ENCODE measurements at regions not wholly inside any gene's neighbourhood (a gene's known extent, or its start where the extent isn't known, plus 50 kb on each side); places are given as distances from the start of the nearest gene placed in this dataset.

DNA sequence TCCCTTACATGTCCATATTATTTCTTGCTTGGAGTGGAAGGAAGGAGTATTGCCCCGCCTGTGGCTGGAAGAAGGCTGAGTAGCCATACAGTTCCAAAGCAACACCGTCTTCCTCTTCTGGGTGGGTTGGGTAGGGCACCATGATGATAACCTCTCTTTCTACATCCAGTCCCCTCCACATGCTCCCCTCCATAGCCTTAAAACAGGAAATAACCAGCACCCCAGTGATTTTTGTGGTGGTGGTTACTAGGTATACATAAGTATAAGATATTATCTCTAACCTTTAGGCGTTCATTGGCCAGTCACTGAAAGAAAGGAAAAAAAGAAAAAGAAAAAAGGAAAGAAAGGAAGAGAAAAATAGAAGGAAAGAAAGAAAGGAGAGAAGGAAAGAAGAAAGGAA, 63.1 kb downstream of the CXCR4 start:
- in situ Hi-C loops (cut with HindIII; ENCODE audit: low pct_unique_long_range_greater_than_20kb, low sequenced_read_pairs) (no loop called here), intact Hi-C loops (cut with micrococcal nuclease; ENCODE audit: unreplicated experiment) (no loop called here)
- CTCF ChIA-PET: interaction anchor here (0.6 kb wide), 1 partner anchor 315 kb away, joined by 3 read pairs; no protein-coding TSS in a partner anchor
- Histone ChIP-seq H3K27me3 (ENCODE audit: control insufficient read depth, insufficient read depth, low read length) (peaks cover 6% of the 10 kb centered on the region; the same call in 1 of the 2 replicates), H3K4me1 (ENCODE audit: control insufficient read depth, insufficient read depth, low read length) (no peaks in the 10 kb centered on the region), H3K9me3 (ENCODE audit: control insufficient read depth, insufficient read depth, low read depth, low read length) (no peaks in the 10 kb centered on the region), H3K4me3 (ENCODE audit: low read depth in 2 of 2, low read length in 2 of 2) (no peak overlapping the region), H3K36me3 (ENCODE audit: control insufficient read depth, insufficient read depth, low read length) (no peaks in the 10 kb centered on the region), H3K27ac (ENCODE audit: low read length) (no peak overlapping the region)
- no TSS peak for BruUV-seq (replicated peaks)
- ATAC-seq (no peak), DNase-seq (ENCODE audit: low read depth, low spot score) (no peak)
- POLR2A ChIA-PET: no interaction called here
- TF ChIP-seq, protein P1, sequence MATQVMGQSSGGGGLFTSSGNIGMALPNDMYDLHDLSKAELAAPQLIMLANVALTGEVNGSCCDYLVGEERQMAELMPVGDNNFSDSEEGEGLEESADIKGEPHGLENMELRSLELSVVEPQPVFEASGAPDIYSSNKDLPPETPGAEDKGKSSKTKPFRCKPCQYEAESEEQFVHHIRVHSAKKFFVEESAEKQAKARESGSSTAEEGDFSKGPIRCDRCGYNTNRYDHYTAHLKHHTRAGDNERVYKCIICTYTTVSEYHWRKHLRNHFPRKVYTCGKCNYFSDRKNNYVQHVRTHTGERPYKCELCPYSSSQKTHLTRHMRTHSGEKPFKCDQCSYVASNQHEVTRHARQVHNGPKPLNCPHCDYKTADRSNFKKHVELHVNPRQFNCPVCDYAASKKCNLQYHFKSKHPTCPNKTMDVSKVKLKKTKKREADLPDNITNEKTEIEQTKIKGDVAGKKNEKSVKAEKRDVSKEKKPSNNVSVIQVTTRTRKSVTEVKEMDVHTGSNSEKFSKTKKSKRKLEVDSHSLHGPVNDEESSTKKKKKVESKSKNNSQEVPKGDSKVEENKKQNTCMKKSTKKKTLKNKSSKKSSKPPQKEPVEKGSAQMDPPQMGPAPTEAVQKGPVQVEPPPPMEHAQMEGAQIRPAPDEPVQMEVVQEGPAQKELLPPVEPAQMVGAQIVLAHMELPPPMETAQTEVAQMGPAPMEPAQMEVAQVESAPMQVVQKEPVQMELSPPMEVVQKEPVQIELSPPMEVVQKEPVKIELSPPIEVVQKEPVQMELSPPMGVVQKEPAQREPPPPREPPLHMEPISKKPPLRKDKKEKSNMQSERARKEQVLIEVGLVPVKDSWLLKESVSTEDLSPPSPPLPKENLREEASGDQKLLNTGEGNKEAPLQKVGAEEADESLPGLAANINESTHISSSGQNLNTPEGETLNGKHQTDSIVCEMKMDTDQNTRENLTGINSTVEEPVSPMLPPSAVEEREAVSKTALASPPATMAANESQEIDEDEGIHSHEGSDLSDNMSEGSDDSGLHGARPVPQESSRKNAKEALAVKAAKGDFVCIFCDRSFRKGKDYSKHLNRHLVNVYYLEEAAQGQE (IDR thresholded peaks at IDR 0.05; ENCODE audit: insufficient read depth in 1 of 2, low read depth in 2 of 2, low read length in 1 of 2): no peak
- TF ChIP-seq POLR2AphosphoS5 (IDR thresholded peaks at IDR 0.05; ENCODE audit: low read depth, low read length) (no peak), SIN3A (IDR thresholded peaks at IDR 0.05; ENCODE audit: borderline replicate concordance, insufficient read depth, low read depth, low read length) (no peak), TCF7L2 (IDR thresholded peaks at IDR 0.05; ENCODE audit: low read depth, low read length) (no peak)
- TF ChIP-seq, protein P2, sequence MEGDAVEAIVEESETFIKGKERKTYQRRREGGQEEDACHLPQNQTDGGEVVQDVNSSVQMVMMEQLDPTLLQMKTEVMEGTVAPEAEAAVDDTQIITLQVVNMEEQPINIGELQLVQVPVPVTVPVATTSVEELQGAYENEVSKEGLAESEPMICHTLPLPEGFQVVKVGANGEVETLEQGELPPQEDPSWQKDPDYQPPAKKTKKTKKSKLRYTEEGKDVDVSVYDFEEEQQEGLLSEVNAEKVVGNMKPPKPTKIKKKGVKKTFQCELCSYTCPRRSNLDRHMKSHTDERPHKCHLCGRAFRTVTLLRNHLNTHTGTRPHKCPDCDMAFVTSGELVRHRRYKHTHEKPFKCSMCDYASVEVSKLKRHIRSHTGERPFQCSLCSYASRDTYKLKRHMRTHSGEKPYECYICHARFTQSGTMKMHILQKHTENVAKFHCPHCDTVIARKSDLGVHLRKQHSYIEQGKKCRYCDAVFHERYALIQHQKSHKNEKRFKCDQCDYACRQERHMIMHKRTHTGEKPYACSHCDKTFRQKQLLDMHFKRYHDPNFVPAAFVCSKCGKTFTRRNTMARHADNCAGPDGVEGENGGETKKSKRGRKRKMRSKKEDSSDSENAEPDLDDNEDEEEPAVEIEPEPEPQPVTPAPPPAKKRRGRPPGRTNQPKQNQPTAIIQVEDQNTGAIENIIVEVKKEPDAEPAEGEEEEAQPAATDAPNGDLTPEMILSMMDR (IDR thresholded peaks at IDR 0.05): no peak

DNA sequence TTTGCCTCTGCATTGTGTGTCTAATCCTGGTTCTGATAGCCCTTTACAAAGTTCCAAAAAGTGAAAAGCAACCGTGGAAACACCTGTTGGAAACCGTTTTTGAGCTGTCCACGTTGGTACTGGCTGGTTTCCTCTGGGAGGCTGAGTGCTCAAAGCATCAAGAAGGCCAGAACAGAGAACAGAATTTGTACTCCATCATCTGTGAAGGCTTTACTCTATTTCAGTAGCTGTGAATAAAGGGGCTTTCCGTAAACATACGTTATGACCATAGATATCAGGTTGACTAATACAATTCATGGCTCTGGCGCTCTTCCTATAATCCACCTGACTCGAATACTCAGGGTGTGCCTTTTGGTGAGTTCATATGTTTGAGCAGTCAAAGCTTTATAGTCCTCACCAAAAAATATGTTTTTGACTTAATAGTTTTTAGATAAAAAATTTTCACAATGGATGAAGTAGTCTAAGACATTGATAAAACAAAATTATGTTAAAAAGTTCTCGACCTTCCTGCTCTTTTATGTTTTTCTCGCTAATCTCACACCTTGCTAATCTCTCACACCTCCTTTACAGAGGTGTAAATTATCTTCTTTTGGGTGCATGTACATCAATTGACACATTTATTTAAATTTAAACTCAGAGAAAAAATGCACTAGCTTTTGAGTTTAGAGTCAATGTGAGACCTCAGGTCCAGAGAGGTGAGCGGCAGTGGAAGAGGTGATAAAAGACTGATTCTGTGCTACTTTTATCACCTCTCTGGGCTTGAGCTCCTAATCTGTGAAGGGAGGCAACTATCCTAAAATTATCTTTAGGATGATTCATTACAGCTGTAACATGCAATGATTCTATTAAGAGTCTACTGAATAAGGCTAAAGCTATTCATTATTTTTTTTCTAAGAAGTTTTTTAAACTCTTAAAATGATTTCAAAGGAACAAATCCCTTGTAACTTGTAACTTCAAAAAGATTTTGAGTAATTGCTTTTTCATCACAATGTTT, 65.3 kb downstream of the CXCR4 start:
- ATAC-seq (no peak), DNase-seq (ENCODE audit: low read depth, low spot score) (no peak)
- no TSS peak for BruUV-seq (replicated peaks)
- Histone ChIP-seq H3K27ac (ENCODE audit: low read length) (no peak overlapping the region), H3K27me3 (ENCODE audit: control insufficient read depth, insufficient read depth, low read length) (0 out of 2 replicates have a peak, but pooled peaks cover 4% of the 10 kb centered on the region), H3K9me3 (ENCODE audit: control insufficient read depth, insufficient read depth, low read depth, low read length) (no peaks in the 10 kb centered on the region), H3K4me1 (ENCODE audit: control insufficient read depth, insufficient read depth, low read length) (no peaks in the 10 kb centered on the region), H3K4me3 (ENCODE audit: low read depth in 2 of 2, low read length in 2 of 2) (no peak overlapping the region), H3K36me3 (ENCODE audit: control insufficient read depth, insufficient read depth, low read length) (no peaks in the 10 kb centered on the region)
- ChIA-PET POLR2A (no interaction called here), CTCF (no interaction called here)
- intact Hi-C loops (cut with micrococcal nuclease; ENCODE audit: unreplicated experiment): no loop called here
- TF ChIP-seq, protein P1 (IDR thresholded peaks at IDR 0.05; ENCODE audit: insufficient read depth in 1 of 2, low read depth in 2 of 2, low read length in 1 of 2): no peak
- in situ Hi-C loops (cut with HindIII; ENCODE audit: low pct_unique_long_range_greater_than_20kb, low sequenced_read_pairs): no loop called here
